Ovary (tissue), 7 donors: ENCODE measurements at regions not wholly inside any gene's neighbourhood (a gene's known extent, or its start where the extent isn't known, plus 50 kb on each side); places are given as distances from the start of the nearest gene placed in this dataset.

Experiments
- DNase-seq, 5 donors: peaks; one replicate each; pipeline ENCODE4 v3.0.0-alpha.2; 2019 to 2020
- H3K27ac ChIP-seq, 2 donors: fragments of 200-600 bp; one replicate each; pipeline versions ENCODE4 v1.5.1 to v1.8.0; 2019 to 2022
- H3K27me3 ChIP-seq: fragments of 200-600 bp; one replicate; pipeline ENCODE4 v1.8.0; 2022
- H3K36me3 ChIP-seq: fragments of 200-600 bp; sonication (generic); one replicate; pipeline ENCODE4 v1.5.1; 2019
- H3K4me1 ChIP-seq: one replicate; pipeline ENCODE4 v1.8.1; 2013; ENCODE audit warnings: mild to moderate bottlenecking, moderate library complexity; ENCODE audit not compliant: insufficient read depth
- H3K4me3 ChIP-seq: fragments of 200-600 bp; sonication (generic); one replicate; pipeline ENCODE4 v1.5.1; 2017
- H3K9me3 ChIP-seq, 2 donors: fragments of 200-600 bp in 1 of 2; sonication (generic) in 1 of 2; one replicate each; pipeline versions ENCODE4 v1.5.1 to v1.8.1; 2013 to 2019; ENCODE audit warnings: mild to moderate bottlenecking in 1 of 2, moderate library complexity in 1 of 2
- CTCF ChIP-seq, 3 donors: fragments of 450-650 bp in 2 of 3; fragments of 200-600 bp in 1 of 3; IDR thresholded peaks; one replicate each; pipeline versions ENCODE4 v1.5.1 to v1.8.0; 2016 to 2022; ENCODE audit warnings: antibody characterized with exemption in 3 of 3, mild to moderate bottlenecking in 1 of 3
- EP300 ChIP-seq: sonication (generic); formaldehyde crosslinking; IDR thresholded peaks from one replicate; pipeline ENCODE4 v1.6.1; 2017; ENCODE audit warnings: antibody characterized with exemption
- POLR2A ChIP-seq: fragments of 450-650 bp; IDR thresholded peaks from one replicate; pipeline ENCODE4 v1.6.1; 2017; ENCODE audit warnings: antibody characterized with exemption, mild to moderate bottlenecking, moderate library complexity
- WGBS, 3 donors: extraction: QIAGEN DNeasy Blood & Tissue Kit in 1 of 3; methylation state at CpG; one replicate each; pipeline versions ENCODE4 v1.1.5 to v1.1.7; 2013 to 2017; 5-methylcytosine and 5-hydroxymethylcytosine counted together
- intact Hi-C, 4 donors: fragments of 100-400 bp; cut with DNase I; formaldehyde crosslinking; loops; one replicate each; pipeline versions ENCODE4 v1.11.0 to v1.15.1; 2022 to 2023
- donor health status: DM: no; HTN: no; CAD: no; lungs with moderate emphysema.
- donor health status: DM: no; HTN: no; CAD: no.
- donor health status: Bipolar disorder and iron deficiency.
- donor health status: DM: no; HTN: no; CAD: no.
- donor health status: DM: yes; HTN: yes; CAD: no.

GRCh38 chr15:95605098-95605497 is 725.4 kb upstream of the NR2F2 start:
- Histone ChIP-seq H3K9me3 (no peaks in the 10 kb centered on the region), H3K27ac (no peak overlapping the region), H3K36me3 (no peaks in the 10 kb centered on the region), H3K4me1 (no peaks in the 10 kb centered on the region), H3K27me3 (no peaks in the 10 kb centered on the region), H3K4me3 (no peak overlapping the region)
- intact Hi-C loops = loop anchor here in 1 of 4 donors (5.0 kb wide), 1 partner anchor 343 kb away; no protein-coding TSS in a partner anchor
- no peak for DNase-seq
- TF ChIP-seq CTCF (IDR thresholded peaks at IDR 0.05) (no peak), EP300 (no peak), POLR2A (no peak)

- Histone ChIP-seq H3K27ac (no peak overlapping the region), H3K9me3 (no peaks in the 10 kb centered on the region), H3K4me3 (no peak overlapping the region), H3K27me3 (no peaks in the 10 kb centered on the region), H3K4me1 (no peaks in the 10 kb centered on the region), H3K36me3 (no peaks in the 10 kb centered on the region)
- no peak for DNase-seq
- intact Hi-C loops = loop anchor here in 1 of 4 donors (5.0 kb wide), 1 partner anchor 344 kb away; no protein-coding TSS in a partner anchor
- 91 to 98% (median 96%) methylated on average over 2 of the region's 2 CpGs for WGBS, 3 donors
- no peak for TF ChIP-seq EP300
- TF ChIP-seq CTCF (IDR thresholded peaks at IDR 0.05) = no peak
- TF ChIP-seq POLR2A = no peak
These were observed 723.9 kb upstream of the NR2F2 start for GRCh38 chr15:95606551-95606950.

- Histone ChIP-seq H3K27me3 (no peaks in the 10 kb centered on the region), H3K4me3 (no peak overlapping the region), H3K4me1 (no peaks in the 10 kb centered on the region), H3K27ac (no peak overlapping the region), H3K9me3 (no peaks in the 10 kb centered on the region), H3K36me3 (no peaks in the 10 kb centered on the region)
- 86 to 92% (median 89%) methylated on average over 4 of the region's 4 CpGs for WGBS, 3 donors
- intact Hi-C loops = loop anchor here in 1 of 4 donors (5.0 kb wide), 1 partner anchor 346 kb away; no protein-coding TSS in a partner anchor
- DNase-seq = no peak
- no peak for TF ChIP-seq CTCF (IDR thresholded peaks at IDR 0.05)
- TF ChIP-seq EP300 = no peak
- no peak for TF ChIP-seq POLR2A
These were observed 722.1 kb upstream of the NR2F2 start for GRCh38 chr15:95608371-95608770.

GRCh38 chr15:95609096-95609495 is 721.4 kb upstream of the NR2F2 start:
- Histone ChIP-seq H3K27me3 (no peaks in the 10 kb centered on the region), H3K36me3 (no peaks in the 10 kb centered on the region), H3K9me3 (no peaks in the 10 kb centered on the region), H3K4me3 (no peak overlapping the region), H3K27ac (no peak overlapping the region), H3K4me1 (no peaks in the 10 kb centered on the region)
- 83 to 92% (median 89%) methylated on average over 3 of the region's 3 CpGs for WGBS, 3 donors
- intact Hi-C loops = loop anchor here in 1 of 4 donors (5.0 kb wide), 1 partner anchor 347 kb away; no protein-coding TSS in a partner anchor
- TF ChIP-seq EP300 = no peak
- no peak for DNase-seq

GRCh38 chr15:95610945-95611344 is 719.6 kb upstream of the NR2F2 start:
- no peaks in the 10 kb centered on the region for H3K27me3 ChIP-seq
- H3K4me3 ChIP-seq = no peak overlapping the region
- no peak overlapping the region for H3K27ac ChIP-seq
- H3K36me3 ChIP-seq = no peaks in the 10 kb centered on the region
- intact Hi-C loops = no loop called here
- TF ChIP-seq CTCF (IDR thresholded peaks at IDR 0.05) (no peak), EP300 (no peak), POLR2A (no peak)
- H3K9me3 ChIP-seq = no peaks in the 10 kb centered on the region
- 94 to 98% (median 97%) methylated on average over 2 of the region's 2 CpGs for WGBS, 3 donors
- H3K4me1 ChIP-seq = peaks cover 2% of the 10 kb centered on the region
- DNase-seq = no peak
